ENCODE measurements at regions not wholly inside any gene's neighbourhood (a gene's known extent, or its start where the extent isn't known, plus 50 kb on each side); places are given as distances from the start of the nearest gene placed in this dataset.

DNA sequence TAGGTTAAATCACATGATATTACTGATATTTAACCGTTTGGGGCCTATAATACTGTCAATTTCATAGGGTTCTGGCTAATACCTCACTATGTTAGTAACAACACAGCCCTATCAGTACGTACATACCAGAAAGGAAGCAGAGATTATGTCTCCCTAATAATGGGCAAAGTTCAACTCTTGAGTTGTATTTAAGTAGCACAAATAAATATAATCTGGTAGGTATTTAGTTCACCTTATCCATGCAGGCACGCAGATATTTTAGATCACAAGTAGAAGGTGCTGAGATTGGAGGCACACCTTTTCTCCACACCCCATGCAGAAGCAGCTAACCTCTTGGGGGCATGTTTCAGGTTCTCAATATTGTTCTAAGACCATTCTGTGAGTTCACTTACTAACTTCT lies 118.9 kb downstream of the IRS1 start:
- no peaks in the 10 kb centered on the region for H3K9me3 Mint-ChIP-seq
- no peak overlapping the region for H3K27ac Mint-ChIP-seq
- H3K27me3 Mint-ChIP-seq: no peaks in the 10 kb centered on the region
- no peak overlapping the region for H3K4me3 Mint-ChIP-seq
- H3K4me1 Mint-ChIP-seq (ENCODE audit: low read depth): no peaks in the 10 kb centered on the region
- H3K36me3 Mint-ChIP-seq (ENCODE audit: low read depth): no peaks in the 10 kb centered on the region

DNA sequence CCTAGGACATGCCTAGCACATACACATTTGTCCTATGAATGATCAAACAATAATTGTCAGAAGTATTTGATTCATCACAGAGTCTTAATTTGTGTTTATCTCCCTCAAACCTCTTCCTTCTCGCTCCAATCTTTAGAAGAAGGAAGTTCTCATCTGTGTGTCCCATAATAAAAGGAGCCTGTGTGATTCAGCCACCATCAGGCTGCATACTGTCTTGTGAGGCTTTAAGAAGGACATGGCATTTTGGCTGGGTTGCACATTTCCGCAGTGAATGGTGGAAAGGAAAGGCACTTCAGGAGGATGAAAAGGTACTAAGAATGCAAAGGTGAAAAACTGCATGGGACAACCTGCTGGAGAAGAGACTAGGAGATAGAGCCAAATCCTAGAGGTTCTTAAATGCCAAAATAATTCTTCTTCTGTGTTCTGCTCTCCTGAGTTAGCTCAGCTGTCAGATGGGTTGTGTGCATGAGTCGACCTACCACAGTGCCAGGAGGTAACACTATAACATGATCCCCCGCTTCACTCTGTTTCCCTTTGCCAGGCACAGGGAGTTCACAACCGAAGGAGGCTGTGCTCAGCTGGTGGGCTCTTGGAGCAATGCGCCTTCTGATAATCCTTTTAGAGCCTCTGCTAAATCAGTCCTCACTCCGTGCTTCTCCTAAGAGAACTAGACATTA lies 120.1 kb downstream of the IRS1 start:
- H3K9me3 Mint-ChIP-seq: no peaks in the 10 kb centered on the region
- H3K4me1 Mint-ChIP-seq (ENCODE audit: low read depth): no peaks in the 10 kb centered on the region
- H3K27me3 Mint-ChIP-seq: peaks cover 4% of the 10 kb centered on the region
- H3K36me3 Mint-ChIP-seq (ENCODE audit: low read depth): no peaks in the 10 kb centered on the region
- H3K27ac Mint-ChIP-seq: no peak overlapping the region
- no peak overlapping the region for H3K4me3 Mint-ChIP-seq

DNA sequence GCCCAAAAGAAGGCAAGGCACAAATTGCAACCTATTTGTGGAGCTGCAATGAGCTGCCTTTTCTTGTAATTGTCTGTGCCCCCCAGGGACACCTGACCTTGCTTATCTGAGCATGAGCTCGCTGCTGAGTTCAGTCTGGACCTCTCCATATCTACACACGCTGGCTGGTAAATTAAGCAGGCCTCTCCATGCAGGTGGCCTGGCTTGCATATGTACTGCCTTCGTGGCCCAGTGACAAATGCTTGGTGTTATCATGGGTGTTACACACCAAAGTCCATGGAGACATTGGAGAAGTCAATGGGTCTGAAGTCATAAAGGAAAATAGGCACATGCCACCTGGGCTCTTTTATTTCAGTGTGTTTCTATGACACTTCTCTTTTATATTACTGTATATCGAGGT lies 121.2 kb downstream of the IRS1 start:
- no peak overlapping the region for H3K4me3 Mint-ChIP-seq
- H3K4me1 Mint-ChIP-seq (ENCODE audit: low read depth): peaks cover under 1% of the 10 kb centered on the region
- H3K36me3 Mint-ChIP-seq (ENCODE audit: low read depth): no peaks in the 10 kb centered on the region
- no peak overlapping the region for H3K27ac Mint-ChIP-seq
- no peaks in the 10 kb centered on the region for H3K9me3 Mint-ChIP-seq
- H3K27me3 Mint-ChIP-seq: peaks cover 6% of the 10 kb centered on the region

DNA sequence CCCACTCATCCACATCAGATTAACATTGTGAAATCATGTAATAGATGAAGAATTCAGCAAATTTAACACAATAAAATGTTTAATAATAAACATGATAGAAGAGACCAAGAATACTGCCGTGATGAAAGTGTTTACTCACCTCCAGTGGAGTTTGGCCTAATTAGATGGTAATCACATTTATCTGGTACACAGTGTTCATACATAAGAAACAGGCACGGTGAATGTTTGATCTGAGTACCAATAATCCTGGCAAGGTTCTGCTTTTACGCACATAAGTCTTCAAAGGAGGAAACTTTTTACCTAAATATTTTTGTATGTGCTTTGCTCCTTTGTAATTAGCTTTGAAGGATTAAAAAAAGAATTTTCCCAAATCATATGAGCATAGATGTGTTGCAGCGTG lies 122.5 kb downstream of the IRS1 start:
- peaks cover 11% of the 10 kb centered on the region for H3K27me3 Mint-ChIP-seq
- H3K9me3 Mint-ChIP-seq: no peaks in the 10 kb centered on the region
- no peak overlapping the region for H3K4me3 Mint-ChIP-seq
- peaks cover 7% of the 10 kb centered on the region for H3K4me1 Mint-ChIP-seq (ENCODE audit: low read depth)
- H3K36me3 Mint-ChIP-seq (ENCODE audit: low read depth): no peaks in the 10 kb centered on the region
- no peak overlapping the region for H3K27ac Mint-ChIP-seq

DNA sequence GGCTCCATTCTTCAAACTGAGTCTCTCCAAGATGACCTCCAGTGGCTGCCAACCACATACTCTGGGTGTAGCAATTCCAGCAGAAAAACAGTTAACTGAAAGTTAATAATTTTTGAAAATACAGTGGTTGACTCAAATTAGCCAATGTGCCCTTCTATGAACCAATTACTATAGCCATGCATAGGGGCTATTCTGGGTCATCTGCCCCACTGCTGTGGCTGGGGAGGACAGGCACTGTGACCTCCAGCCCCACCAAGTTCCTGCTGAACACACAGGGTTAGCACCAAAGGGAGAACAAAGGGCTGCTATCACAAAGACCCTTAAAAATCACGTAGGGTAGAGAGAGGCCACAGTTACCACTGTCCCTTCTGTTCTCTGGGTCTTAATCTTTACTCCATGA lies 123.0 kb downstream of the IRS1 start:
- H3K36me3 Mint-ChIP-seq (ENCODE audit: low read depth): no peaks in the 10 kb centered on the region
- no peaks in the 10 kb centered on the region for H3K9me3 Mint-ChIP-seq
- H3K27ac Mint-ChIP-seq: no peak overlapping the region
- no peak overlapping the region for H3K4me3 Mint-ChIP-seq
- H3K27me3 Mint-ChIP-seq: peaks cover 11% of the 10 kb centered on the region
- H3K4me1 Mint-ChIP-seq (ENCODE audit: low read depth): peaks cover 7% of the 10 kb centered on the region

DNA sequence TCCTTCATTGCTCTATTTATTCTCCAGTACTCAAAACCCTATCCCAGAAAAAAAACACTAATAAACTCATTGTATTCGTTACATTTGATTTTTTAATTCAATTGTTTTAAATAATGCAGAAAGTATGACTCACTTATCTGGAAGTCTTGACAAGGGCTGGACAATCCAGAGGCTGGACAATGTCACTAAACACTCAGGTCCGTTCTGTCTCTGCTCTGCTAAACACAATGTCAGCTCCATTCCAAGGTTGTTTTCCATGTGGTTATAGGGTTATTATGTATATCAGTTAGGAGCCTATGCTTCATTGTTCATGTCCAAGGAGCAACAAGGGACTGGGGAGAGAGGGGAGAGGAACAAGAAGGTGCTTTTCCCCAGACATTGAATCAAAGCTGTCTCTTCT lies 125.5 kb downstream of the IRS1 start:
- Mint-ChIP-seq H3K9me3 (no peaks in the 10 kb centered on the region), H3K36me3 (ENCODE audit: low read depth) (no peaks in the 10 kb centered on the region), H3K4me1 (ENCODE audit: low read depth) (peaks cover 7% of the 10 kb centered on the region), H3K27ac (no peak overlapping the region), H3K27me3 (peaks cover 11% of the 10 kb centered on the region), H3K4me3 (no peak overlapping the region)

DNA sequence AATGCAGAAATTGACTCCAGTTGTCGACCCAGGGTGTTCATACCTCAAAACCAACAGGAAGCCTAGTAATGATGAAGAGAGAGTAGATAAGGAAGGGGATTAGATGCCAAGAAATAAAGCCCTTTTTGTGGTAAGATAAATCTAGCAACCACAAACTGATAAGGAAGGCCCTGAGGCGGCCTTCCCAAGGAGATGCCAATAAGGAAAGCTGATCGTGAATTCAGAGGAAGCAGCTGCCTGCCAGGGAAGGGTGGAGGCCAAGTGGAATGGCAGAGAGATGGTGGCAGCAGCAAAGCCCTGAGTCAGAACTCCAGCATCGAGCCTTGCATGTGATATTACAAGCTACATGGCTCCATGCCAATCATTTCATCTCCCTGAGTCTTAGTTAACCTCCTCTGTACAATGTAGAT lies 126.3 kb downstream of the IRS1 start:
- no peaks in the 10 kb centered on the region for H3K36me3 Mint-ChIP-seq (ENCODE audit: low read depth)
- no peak overlapping the region for H3K4me3 Mint-ChIP-seq
- H3K27ac Mint-ChIP-seq: no peak overlapping the region
- H3K4me1 Mint-ChIP-seq (ENCODE audit: low read depth): peaks cover 7% of the 10 kb centered on the region
- H3K27me3 Mint-ChIP-seq: peaks cover 11% of the 10 kb centered on the region
- H3K9me3 Mint-ChIP-seq: no peaks in the 10 kb centered on the region

DNA sequence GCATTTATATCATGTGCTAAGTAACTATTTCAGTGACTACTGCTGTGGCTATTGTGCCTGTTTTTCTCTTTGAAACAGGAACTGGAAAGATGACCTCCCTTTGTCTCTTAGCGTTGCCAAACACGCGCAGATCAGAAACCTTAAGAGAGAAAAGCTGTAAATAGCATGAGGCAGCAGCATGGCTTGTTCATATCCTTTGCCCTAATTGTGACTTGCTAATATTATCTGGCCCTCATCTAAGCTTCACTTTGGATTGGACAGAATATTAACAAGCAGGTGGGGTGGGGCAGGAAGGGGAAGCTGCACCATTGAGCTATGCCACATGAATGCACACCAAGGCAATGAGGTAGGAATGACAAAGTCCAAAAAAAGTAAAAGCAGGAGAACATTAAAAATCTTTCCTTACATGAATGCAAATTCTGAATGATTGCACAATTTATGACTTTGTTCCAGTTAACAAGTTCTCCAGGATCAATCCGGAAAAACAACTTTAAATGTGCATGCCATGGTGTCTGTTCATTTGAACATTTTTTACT lies 128.4 kb downstream of the IRS1 start:
- Mint-ChIP-seq H3K4me3 (no peak overlapping the region), H3K27me3 (peaks cover 16% of the 10 kb centered on the region), H3K36me3 (ENCODE audit: low read depth) (no peaks in the 10 kb centered on the region), H3K4me1 (ENCODE audit: low read depth) (peaks cover 7% of the 10 kb centered on the region), H3K9me3 (no peaks in the 10 kb centered on the region), H3K27ac (no peak overlapping the region)

DNA sequence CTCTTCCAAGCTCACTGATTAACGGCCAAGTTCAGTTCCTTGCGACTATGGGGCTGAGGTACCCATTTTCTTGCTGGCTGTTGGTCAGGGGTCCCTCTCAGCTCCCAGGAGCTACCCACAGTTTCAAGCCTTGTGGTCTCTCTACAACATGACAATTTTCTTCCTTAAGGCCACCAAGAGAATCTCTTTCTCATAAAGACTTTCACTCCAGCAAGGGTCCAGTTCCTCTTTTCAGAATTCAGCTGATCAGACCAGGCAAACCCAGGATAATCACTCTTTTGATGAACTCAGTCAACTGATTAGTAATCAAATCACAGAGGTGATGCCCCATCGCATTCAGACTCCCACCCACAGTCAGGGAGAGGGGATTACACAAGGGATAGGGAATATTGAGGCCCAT lies 129.7 kb downstream of the IRS1 start:
- H3K4me1 Mint-ChIP-seq (ENCODE audit: low read depth): peaks cover 7% of the 10 kb centered on the region
- H3K27ac Mint-ChIP-seq: no peak overlapping the region
- H3K27me3 Mint-ChIP-seq: peaks cover 21% of the 10 kb centered on the region
- H3K9me3 Mint-ChIP-seq: no peaks in the 10 kb centered on the region
- no peak overlapping the region for H3K4me3 Mint-ChIP-seq
- H3K36me3 Mint-ChIP-seq (ENCODE audit: low read depth): no peaks in the 10 kb centered on the region

DNA sequence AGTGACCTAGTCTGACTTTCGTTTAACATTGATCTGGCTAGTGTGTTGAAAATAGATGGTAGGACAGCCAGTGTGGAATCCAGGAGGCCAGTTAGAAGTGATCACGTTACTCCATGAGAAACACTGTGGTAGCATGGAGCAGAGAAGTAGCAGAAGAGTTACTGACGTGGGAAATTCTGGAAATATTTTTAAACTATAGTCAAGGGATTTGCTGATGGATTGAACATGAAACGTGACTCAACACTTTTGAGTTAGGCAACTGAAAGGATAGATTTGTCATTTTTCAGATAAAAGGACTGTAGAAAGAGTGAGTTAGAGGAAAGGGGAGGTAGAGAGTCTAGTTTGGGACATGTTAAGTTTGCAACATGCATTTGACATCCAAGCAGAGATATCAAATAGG lies 130.4 kb downstream of the IRS1 start:
- H3K9me3 Mint-ChIP-seq: no peaks in the 10 kb centered on the region
- peaks cover 15% of the 10 kb centered on the region for H3K27me3 Mint-ChIP-seq
- peaks cover 7% of the 10 kb centered on the region for H3K4me1 Mint-ChIP-seq (ENCODE audit: low read depth)
- no peaks in the 10 kb centered on the region for H3K36me3 Mint-ChIP-seq (ENCODE audit: low read depth)
- H3K4me3 Mint-ChIP-seq: no peak overlapping the region
- H3K27ac Mint-ChIP-seq: no peak overlapping the region

DNA sequence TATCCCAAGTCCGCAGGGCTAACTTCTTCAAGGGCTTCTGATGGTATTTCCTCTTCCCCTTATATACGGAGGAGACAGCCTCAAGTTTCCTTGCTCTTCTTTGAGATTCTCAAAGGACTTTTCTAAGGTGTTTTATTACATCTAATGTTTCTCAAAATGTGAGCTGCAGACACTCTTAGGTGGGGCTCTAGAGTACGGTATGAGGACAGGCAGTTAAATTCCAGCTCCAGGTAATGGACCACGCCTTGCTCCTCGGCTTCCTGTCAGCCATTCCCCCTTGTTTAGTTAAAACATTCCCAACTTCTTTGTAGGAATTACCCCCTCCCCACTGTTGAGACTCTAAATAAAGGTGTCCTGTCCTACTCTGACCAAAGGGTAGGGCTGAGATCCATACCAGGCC lies 131.9 kb downstream of the IRS1 start:
- H3K9me3 Mint-ChIP-seq: no peaks in the 10 kb centered on the region

DNA sequence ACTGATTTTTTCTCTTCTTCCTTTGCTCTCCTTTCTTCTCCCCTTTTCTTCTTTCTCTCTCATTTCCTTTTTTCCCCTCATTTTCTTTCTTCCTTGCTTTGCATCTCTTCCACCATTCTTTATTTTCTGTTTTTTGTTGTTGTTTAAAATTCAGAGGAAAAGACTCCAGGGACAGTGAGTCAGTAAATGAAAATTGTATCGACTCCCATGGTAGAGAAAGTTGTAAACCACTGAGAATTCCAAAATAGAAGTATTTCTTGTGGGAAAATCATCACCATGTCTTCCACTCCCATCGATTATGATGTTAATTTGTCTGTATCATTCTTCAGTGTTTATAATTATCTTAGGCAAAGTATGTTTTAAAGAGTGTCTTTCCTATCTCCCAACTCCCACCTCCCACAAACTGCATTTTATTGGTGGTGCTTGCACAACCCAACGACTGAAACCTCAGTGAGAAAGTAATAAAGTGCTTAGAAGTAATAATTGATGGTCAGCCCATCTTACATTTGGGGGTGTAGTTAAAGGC lies 134.3 kb downstream of the IRS1 start:
- no peak overlapping the region for H3K27ac Mint-ChIP-seq
- H3K27me3 Mint-ChIP-seq: peaks cover 9% of the 10 kb centered on the region
- H3K9me3 Mint-ChIP-seq: no peaks in the 10 kb centered on the region
- no peaks in the 10 kb centered on the region for H3K4me1 Mint-ChIP-seq (ENCODE audit: low read depth)
- no peak overlapping the region for H3K4me3 Mint-ChIP-seq
- no peaks in the 10 kb centered on the region for H3K36me3 Mint-ChIP-seq (ENCODE audit: low read depth)

More for the DNA sequence above, 131.9 kb downstream of the IRS1 start:
- peaks cover 9% of the 10 kb centered on the region for H3K27me3 Mint-ChIP-seq
- no peak overlapping the region for H3K4me3 Mint-ChIP-seq
- H3K4me1 Mint-ChIP-seq (ENCODE audit: low read depth): no peaks in the 10 kb centered on the region
- H3K27ac Mint-ChIP-seq: no peak overlapping the region
- H3K36me3 Mint-ChIP-seq (ENCODE audit: low read depth): no peaks in the 10 kb centered on the region

DNA sequence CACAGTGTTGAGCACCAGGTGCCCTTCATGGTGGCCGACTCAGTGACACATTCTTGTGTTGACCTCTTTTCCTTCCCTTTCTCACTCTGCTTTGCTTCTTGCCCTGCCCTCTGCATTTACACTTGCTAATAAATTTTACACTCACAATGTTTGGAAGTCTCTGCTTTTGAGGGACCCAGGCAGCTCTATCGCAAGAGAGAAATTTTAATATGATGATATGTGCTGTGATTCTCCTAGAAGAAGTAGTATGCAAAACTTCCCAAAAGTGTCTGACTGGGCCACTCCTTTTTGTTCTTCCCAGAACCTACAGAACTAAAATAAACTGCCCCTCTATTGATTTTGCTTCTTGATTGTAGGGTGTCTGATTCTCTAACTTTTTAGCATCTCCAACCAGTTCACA lies 135.0 kb downstream of the IRS1 start:
- Mint-ChIP-seq H3K4me3 (no peak overlapping the region), H3K9me3 (no peaks in the 10 kb centered on the region), H3K36me3 (ENCODE audit: low read depth) (no peaks in the 10 kb centered on the region), H3K27me3 (peaks cover 9% of the 10 kb centered on the region), H3K27ac (no peak overlapping the region), H3K4me1 (ENCODE audit: low read depth) (no peaks in the 10 kb centered on the region)

DNA sequence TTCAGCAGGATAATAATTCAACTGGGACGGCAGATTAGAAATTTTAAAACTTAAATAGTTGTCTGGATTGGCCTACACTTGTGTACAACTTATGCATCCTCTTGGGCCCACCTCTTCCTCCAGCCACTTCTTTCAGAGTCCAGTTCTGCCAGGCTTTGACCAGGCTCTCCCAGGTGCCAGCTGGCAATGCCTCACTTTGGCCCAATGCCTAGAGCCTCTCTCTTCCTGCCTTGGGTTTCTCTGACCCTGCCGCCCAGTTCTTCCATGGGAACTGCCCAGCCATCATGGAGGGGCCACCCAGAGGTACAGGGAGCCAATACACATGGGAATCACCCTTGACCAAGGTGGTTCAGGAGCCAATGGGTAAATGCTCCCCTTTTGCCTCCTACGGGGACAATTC lies 135.5 kb downstream of the IRS1 start:
- Mint-ChIP-seq H3K27me3 (peaks cover 9% of the 10 kb centered on the region), H3K4me3 (no peak overlapping the region), H3K36me3 (ENCODE audit: low read depth) (no peaks in the 10 kb centered on the region), H3K9me3 (no peaks in the 10 kb centered on the region), H3K27ac (no peak overlapping the region), H3K4me1 (ENCODE audit: low read depth) (no peaks in the 10 kb centered on the region)

DNA sequence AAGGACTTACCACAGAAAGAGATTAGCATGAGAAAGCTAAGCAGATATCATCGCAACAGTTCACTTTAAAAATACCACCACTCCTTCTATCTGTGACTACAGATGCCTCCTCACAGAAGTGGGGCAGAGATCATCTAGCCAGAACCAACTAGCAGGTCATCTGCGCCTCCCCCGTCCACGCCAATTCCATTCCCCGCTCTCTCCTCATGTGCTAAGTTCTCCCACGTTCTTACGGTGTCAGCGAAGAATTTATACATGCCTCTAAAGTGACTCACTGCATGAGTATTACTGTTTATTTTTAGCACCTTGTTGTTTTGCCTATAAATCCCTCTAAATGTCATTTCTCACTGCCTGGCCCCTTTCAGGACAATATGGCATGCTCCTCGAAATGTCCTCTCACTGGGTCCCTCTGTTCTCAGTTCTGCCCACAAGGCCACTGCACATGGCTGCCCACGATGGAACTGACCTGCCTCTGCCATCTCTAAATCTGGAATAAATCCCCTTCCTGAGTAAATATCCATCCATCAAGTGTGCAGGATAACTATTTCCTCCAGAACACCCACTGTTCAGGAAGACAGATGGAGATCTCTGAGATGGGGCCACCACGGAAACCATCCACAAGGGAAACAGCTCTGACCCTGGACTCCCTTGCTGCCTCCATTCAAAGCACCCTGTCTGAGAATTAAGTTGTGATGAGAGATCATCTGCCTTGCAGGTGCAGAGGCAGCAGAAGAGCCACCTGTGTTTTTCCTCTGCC lies 137.7 kb downstream of the IRS1 start:
- Mint-ChIP-seq H3K36me3 (ENCODE audit: low read depth) (no peaks in the 10 kb centered on the region), H3K27me3 (peaks cover 5% of the 10 kb centered on the region), H3K4me3 (no peak overlapping the region), H3K9me3 (no peaks in the 10 kb centered on the region), H3K4me1 (ENCODE audit: low read depth) (no peaks in the 10 kb centered on the region), H3K27ac (no peak overlapping the region)
